CD4-positive, alpha-beta T cell (primary cell): ENCODE measurements at regions not wholly inside any gene's neighbourhood (a gene's known extent, or its start where the extent isn't known, plus 50 kb on each side); places are given as distances from the start of the nearest gene placed in this dataset.

ENCODE experiments used
- ATAC-seq: fragments of 200-7000 bp; cut with Tn5 transposase; one replicate; pipeline ENCODE4 v1.10.0; 2022; ENCODE audit warnings: mild to moderate bottlenecking; ENCODE audit not compliant: poor library complexity
- CTCF ChIA-PET: fragments of 350-600 bp; sonication (Branson Sonifier 250); formaldehyde crosslinking; loops from one replicate; lab custom pipeline; 2021; ENCODE audit warnings: antibody characterized with exemption, inconsistent platforms; lab: Charles Lee
- POLR2A ChIA-PET: fragments of 350-600 bp; sonication (Branson Sonifier 250); formaldehyde crosslinking; loops from one replicate; lab custom pipeline; 2021; ENCODE audit warnings: antibody characterized with exemption, inconsistent platforms; lab: Charles Lee
- DNase-seq, 14 experiments: peaks; one replicate each; pipeline ENCODE4 v3.0.0-alpha.2; 2013 to 2020; ENCODE audit warnings: mixed read lengths in 2 of 14
- H3K27ac ChIP-seq, 2 donors: one replicate each; pipeline versions ENCODE4 v1.5.1 to v1.7.0; 2013; ENCODE audit warnings: low read length in 2 of 2, low read depth in 1 of 2, mild to moderate bottlenecking in 1 of 2
- H3K27me3 ChIP-seq, 2 experiments: 1 replicate in 1 of 2; 2 replicates in 1 of 2; pipeline versions ENCODE4 v1.6.1 to v1.7.0; 2013; ENCODE audit warnings: low read length in 2 of 2, control low read depth in 1 of 2, mild to moderate bottlenecking in 1 of 2, moderate library complexity in 1 of 2; ENCODE audit not compliant: insufficient read depth in 2 of 2, control insufficient read depth in 1 of 2
- H3K36me3 ChIP-seq: one replicate; pipeline ENCODE4 v1.6.1; 2013; ENCODE audit warnings: low read length, control low read depth; ENCODE audit not compliant: insufficient read depth
- H3K4me1 ChIP-seq: one replicate; pipeline ENCODE4 v1.6.1; 2013; ENCODE audit warnings: low read length, control low read depth; ENCODE audit not compliant: insufficient read depth
- H3K4me3 ChIP-seq: one replicate; pipeline ENCODE4 v1.5.1; 2013; ENCODE audit warnings: mild to moderate bottlenecking, low read length, moderate library complexity
- H3K9me3 ChIP-seq, 2 experiments: 1 replicate in 1 of 2; 2 replicates in 1 of 2; pipeline versions ENCODE4 v1.6.1 to v1.7.0; 2013; ENCODE audit warnings: low read length in 2 of 2, mild to moderate bottlenecking in 2 of 2, control low read depth in 1 of 2, moderate library complexity in 1 of 2; ENCODE audit not compliant: control insufficient read depth in 1 of 2, insufficient read depth in 1 of 2
- H3K27ac Mint-ChIP-seq: one replicate; pipeline ENCODE4 v1.8.0; 2020; ENCODE audit warnings: mixed read lengths
- H3K27me3 Mint-ChIP-seq: one replicate; pipeline ENCODE4 v1.8.0; 2021; ENCODE audit warnings: mixed read lengths
- H3K36me3 Mint-ChIP-seq: one replicate; pipeline ENCODE4 v1.8.0; 2021; ENCODE audit warnings: low read depth, mixed read lengths
- H3K4me1 Mint-ChIP-seq: one replicate; pipeline ENCODE4 v1.8.0; 2021; ENCODE audit warnings: low read depth, mixed read lengths
- H3K4me3 Mint-ChIP-seq: one replicate; pipeline ENCODE4 v1.8.0; 2020; ENCODE audit warnings: mild to moderate bottlenecking, mixed read lengths
- H3K9me3 Mint-ChIP-seq: one replicate; pipeline ENCODE4 v1.8.0; 2020; ENCODE audit warnings: mixed read lengths
- CTCF ChIP-seq: fragments of 200-600 bp; IDR thresholded peaks from one replicate; pipeline ENCODE4 v1.8.0; 2022; ENCODE audit warnings: antibody characterized with exemption, mild to moderate bottlenecking
- intact Hi-C, 2 experiments: fragments of 100-400 bp; cut with DNase I in 1 of 2; cut with micrococcal nuclease in 1 of 2; formaldehyde crosslinking; loops; one replicate each; pipeline versions ENCODE4 v1.15.1 to v1.9.0; 2023 to 2025; cut with DNase I, micrococcal nuclease

DNA sequence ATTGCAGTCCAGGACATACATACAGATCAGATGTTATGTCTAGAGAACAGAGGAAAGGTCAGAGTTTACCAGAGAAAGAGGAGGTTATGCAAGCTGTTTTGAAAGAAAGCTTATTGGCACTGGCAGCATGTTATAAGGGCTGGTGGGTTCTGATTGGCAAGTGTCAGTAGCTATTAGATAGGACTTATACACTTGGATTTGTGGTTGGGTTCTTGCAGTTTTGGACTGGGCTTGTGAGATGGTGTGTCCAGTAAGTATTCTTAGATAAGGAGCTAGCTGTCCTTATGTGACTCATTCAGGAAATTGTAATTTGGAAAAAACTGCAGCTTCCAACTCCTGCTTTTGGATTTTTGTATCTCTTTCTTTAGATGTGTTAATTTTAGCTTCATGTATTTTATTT, 130.7 kb upstream of the NAMPT start:
- Histone ChIP-seq H3K27ac (no peak overlapping the region), H3K4me3 (no peak overlapping the region), H3K27me3 (no peaks in the 10 kb centered on the region), H3K4me1 (no peaks in the 10 kb centered on the region), H3K9me3 (peaks cover 0 to 18% of the 10 kb centered on the region in 2 experiments), H3K36me3 (no peaks in the 10 kb centered on the region)
- no peak overlapping the region for H3K4me3 Mint-ChIP-seq
- CTCF ChIA-PET = interaction anchor here (1.3 kb wide), 1 partner anchor 239 kb away, joined by 5 read pairs; no protein-coding TSS in a partner anchor
- no peak for TF ChIP-seq CTCF
- H3K9me3 Mint-ChIP-seq = peaks cover 6% of the 10 kb centered on the region
- ATAC-seq (no peak), DNase-seq (no peak)
- intact Hi-C loops = no loop called here
- H3K27ac Mint-ChIP-seq = no peak overlapping the region
- H3K27me3 Mint-ChIP-seq = peaks cover 33% of the 10 kb centered on the region
- no peaks in the 10 kb centered on the region for H3K4me1 Mint-ChIP-seq
- POLR2A ChIA-PET = no interaction called here
- H3K36me3 Mint-ChIP-seq = no peaks in the 10 kb centered on the region

- Histone ChIP-seq H3K4me3 (no peak overlapping the region), H3K27ac (no peak overlapping the region), H3K9me3 (peaks cover 0 to 18% of the 10 kb centered on the region in 2 experiments), H3K4me1 (no peaks in the 10 kb centered on the region), H3K27me3 (no peaks in the 10 kb centered on the region), H3K36me3 (no peaks in the 10 kb centered on the region)
- Mint-ChIP-seq H3K4me1 (no peaks in the 10 kb centered on the region), H3K9me3 (peaks cover 6% of the 10 kb centered on the region), H3K36me3 (no peaks in the 10 kb centered on the region), H3K27ac (no peak overlapping the region), H3K27me3 (peaks cover 29% of the 10 kb centered on the region), H3K4me3 (no peak overlapping the region)
- intact Hi-C loops = no loop called here
- no peak for TF ChIP-seq CTCF
- POLR2A ChIA-PET = no interaction called here
- ATAC-seq (no peak), DNase-seq (no peak)
- CTCF ChIA-PET = interaction anchor here (1.1 to 1.3 kb wide), 2 partner anchors 19 to 237 kb away, joined by 3 read pairs; no protein-coding TSS in a partner anchor
Observed at GRCh38 chr7:106413446-106413845, 128.7 kb upstream of the NAMPT start.

DNA sequence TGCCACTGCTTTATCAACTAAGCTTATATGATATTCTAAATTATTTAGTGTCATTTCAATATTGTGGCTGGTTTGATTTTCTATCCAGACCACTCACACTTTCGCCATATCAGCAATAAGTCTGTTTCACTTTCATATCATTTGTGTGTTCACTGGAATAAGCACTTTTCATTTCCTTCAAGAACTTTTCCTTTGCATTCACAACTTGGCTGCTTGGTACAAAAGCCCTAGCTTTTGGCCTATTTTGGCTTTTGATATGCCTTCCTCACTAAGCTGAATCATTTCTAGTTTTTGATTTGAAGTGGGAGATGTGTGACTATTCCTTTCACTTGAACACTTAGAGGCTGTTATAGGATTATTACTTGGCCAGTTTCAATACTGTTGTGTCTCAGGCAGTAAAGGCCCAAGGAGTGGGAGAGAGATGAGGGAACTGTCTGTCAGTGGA, 120.9 kb upstream of the NAMPT start:
- no peaks in the 10 kb centered on the region for H3K4me1 ChIP-seq
- no peak overlapping the region for H3K27ac ChIP-seq
- DNase-seq = no peak
- H3K27me3 Mint-ChIP-seq = peaks cover 23% of the 10 kb centered on the region
- POLR2A ChIA-PET = no interaction called here
- no peak for ATAC-seq
- intact Hi-C loops = no loop called here
- no peaks in the 10 kb centered on the region for H3K36me3 Mint-ChIP-seq
- H3K27ac Mint-ChIP-seq = no peak overlapping the region
- peaks cover 5% of the 10 kb centered on the region for H3K4me1 Mint-ChIP-seq
- CTCF ChIA-PET = no interaction called here
- no peaks in the 10 kb centered on the region for H3K9me3 ChIP-seq
- H3K9me3 Mint-ChIP-seq = no peaks in the 10 kb centered on the region
- TF ChIP-seq CTCF = no peak
- H3K36me3 ChIP-seq = no peaks in the 10 kb centered on the region
- no peaks in the 10 kb centered on the region for H3K27me3 ChIP-seq
- H3K4me3 ChIP-seq = no peak overlapping the region
- H3K4me3 Mint-ChIP-seq = no peak overlapping the region
